HepG2 (cell line): ENCODE measurements at regions not wholly inside any gene's neighbourhood (a gene's known extent, or its start where the extent isn't known, plus 50 kb on each side); places are given as distances from the start of the nearest gene placed in this dataset.

ENCODE experiments used
- ATAC-seq: fragments of 200-7000 bp; cut with Tn5 transposase; 3 replicates; pipeline ENCODE4 v1.9.1; 2020; ENCODE audit warnings: mild to moderate bottlenecking, moderate library complexity
- BruUV-seq: library from RNA; stranded (reverse); fragments of 400-500 nt; replicated peaks from 2 replicates; lab custom pipeline; 2021; lab: Mats Ljungman, UMichigan
- CTCF ChIA-PET: fragments of 300-600 bp; formaldehyde crosslinking; extraction: SDS; loops from one replicate; lab custom pipeline; 2021; ENCODE audit warnings: low total read pairs, inconsistent platforms, low intra/inter-chr PET ratio; lab: Yijun Ruan, JAX
- POLR2A ChIA-PET: fragments of 350-600 bp; sonication (Branson Sonifier 250); formaldehyde crosslinking; loops from one replicate; lab custom pipeline; 2020; ENCODE audit warnings: antibody characterized with exemption, inconsistent platforms; lab: Yijun Ruan, JAX
- DNase-seq: peaks from one replicate; pipeline ENCODE4 v3.0.0-alpha.2; 2015; ENCODE audit warnings: low spot score
- FAIRE-seq: peaks from 3 replicates; lab custom pipeline; 2011; peaks lifted over from hg19 to GRCh38; lab: Jason Lieb, UNC
- H2AFZ ChIP-seq: one replicate; pipeline ENCODE4 v1.6.1; 2011; ENCODE audit warnings: low read length, inconsistent platforms
- H3K27ac ChIP-seq: fragments of 300-600 bp; 3 replicates; pipeline ENCODE4 v1.8.0; 2011; ENCODE audit warnings: mixed run types, mild to moderate bottlenecking, mixed read lengths, low read length, inconsistent platforms; ENCODE audit not compliant: insufficient read depth; ENCODE audit errors: extremely low read length
- H3K27me3 ChIP-seq, 2 experiments: fragments of 200-600 bp in 1 of 2; 2 replicates in 1 of 2; 3 replicates in 1 of 2; pipeline versions ENCODE4 v1.6.0 to v1.8.0; 2011; ENCODE audit warnings: low read length in 2 of 2, mild to moderate bottlenecking in 2 of 2, moderate library complexity in 2 of 2, inconsistent platforms in 1 of 2; ENCODE audit not compliant: insufficient read depth in 2 of 2, control insufficient read depth in 1 of 2
- H3K36me3 ChIP-seq, 2 experiments: fragments of 200-600 bp in 1 of 2; replicated peaks in 1 of 2; 2 replicates in 1 of 2; 3 replicates in 1 of 2; pipeline versions ENCODE4 v1.5.1 to v1.8.0; 2011; ENCODE audit warnings: low read length in 2 of 2, inconsistent platforms in 1 of 2; ENCODE audit not compliant: insufficient read depth in 2 of 2, control insufficient read depth in 1 of 2
- H3K4me1 ChIP-seq: 2 replicates; pipeline ENCODE4 v1.5.1; 2012; ENCODE audit warnings: low read length, inconsistent platforms; ENCODE audit not compliant: insufficient read depth
- H3K4me2 ChIP-seq: 2 replicates; pipeline ENCODE4 v1.6.0; 2011; ENCODE audit warnings: low read depth, low read length, inconsistent platforms
- H3K4me3 ChIP-seq, 3 experiments: fragments of 200-600 bp in 1 of 3; sonication (generic), shearing (Covaris generic) in 1 of 3; replicated peaks in 1 of 3; 2 replicates each; pipeline ENCODE4 v1.5.1; 2011 to 2016; ENCODE audit warnings: low read length in 3 of 3, inconsistent platforms in 2 of 3, low read depth in 2 of 3, mild to moderate bottlenecking in 2 of 3, control low read depth in 1 of 3, mixed read lengths in 1 of 3; ENCODE audit not compliant: insufficient read depth in 1 of 3
- H3K79me2 ChIP-seq: one replicate; pipeline ENCODE4 v1.6.1; 2011; ENCODE audit warnings: low read length, inconsistent platforms; ENCODE audit not compliant: insufficient read depth
- H3K9ac ChIP-seq: 2 replicates; pipeline ENCODE4 v1.6.0; 2011; ENCODE audit warnings: mild to moderate bottlenecking, low read depth, low read length, inconsistent platforms; ENCODE audit not compliant: insufficient read depth
- H3K9me3 ChIP-seq: 2 replicates; pipeline ENCODE4 v1.5.1; 2012; ENCODE audit warnings: mild to moderate bottlenecking, low read length
- H4K20me1 ChIP-seq: 2 replicates; pipeline ENCODE4 v1.6.0; 2011; ENCODE audit warnings: inconsistent platforms, mild to moderate bottlenecking, low read length, moderate library complexity; ENCODE audit not compliant: insufficient read depth
- JARID2 ChIP-seq: sonication (generic); formaldehyde crosslinking; IDR thresholded peaks from 2 replicates; pipeline ENCODE4 v1.8.1; 2023; ENCODE audit warnings: missing genetic modification reagents, inconsistent platforms; ENCODE audit not compliant: insufficient replicate concordance
- ZNF44 ChIP-seq: sonication (generic); formaldehyde crosslinking; IDR thresholded peaks from 2 replicates; pipeline ENCODE4 v1.5.1; 2020; ENCODE audit warnings: mild to moderate bottlenecking, missing genetic modification reagents
- ZNF850 ChIP-seq: sonication (generic); formaldehyde crosslinking; conservative IDR thresholded peaks from 2 replicates; pipeline ENCODE4 v1.9.0; 2021; ENCODE audit warnings: mild to moderate bottlenecking, missing genetic modification reagents
- WGBS: methylation state at CpG from one replicate; pipeline ENCODE4 v1.1.6; 2017; ENCODE audit warnings: low lambda C conversion rate; 5-methylcytosine and 5-hydroxymethylcytosine counted together
- in situ Hi-C: cut with HindIII; loops from 2 replicates; pipeline ENCODE4 v1.10.0; 2017; ENCODE audit warnings: low pct_unique_long_range_greater_than_20kb; ENCODE audit not compliant: extremely low pct_ligation_motif_present
- intact Hi-C: fragments of 100-400 bp; cut with micrococcal nuclease; formaldehyde crosslinking; loops from one replicate; pipeline ENCODE4 v1.10.0; 2022; ENCODE audit not compliant: unreplicated experiment
- TF ChIP-seq, protein P1 (sequence below): sonication (generic); formaldehyde crosslinking; IDR thresholded peaks from 2 replicates; pipeline ENCODE4; 2020; ENCODE audit warnings: missing genetic modification reagents, mild to moderate bottlenecking, borderline replicate concordance
- TF ChIP-seq, protein P2 (sequence below): sonication (generic); formaldehyde crosslinking; IDR thresholded peaks from 2 replicates; pipeline ENCODE4 v1.4.0; 2020; ENCODE audit warnings: missing genetic modification reagents
- TF ChIP-seq, protein P3 (sequence below): sonication (generic); formaldehyde crosslinking; IDR thresholded peaks from 2 replicates; pipeline ENCODE4 v1.8.1; 2022; ENCODE audit warnings: mild to moderate bottlenecking, missing genetic modification reagents

DNA sequence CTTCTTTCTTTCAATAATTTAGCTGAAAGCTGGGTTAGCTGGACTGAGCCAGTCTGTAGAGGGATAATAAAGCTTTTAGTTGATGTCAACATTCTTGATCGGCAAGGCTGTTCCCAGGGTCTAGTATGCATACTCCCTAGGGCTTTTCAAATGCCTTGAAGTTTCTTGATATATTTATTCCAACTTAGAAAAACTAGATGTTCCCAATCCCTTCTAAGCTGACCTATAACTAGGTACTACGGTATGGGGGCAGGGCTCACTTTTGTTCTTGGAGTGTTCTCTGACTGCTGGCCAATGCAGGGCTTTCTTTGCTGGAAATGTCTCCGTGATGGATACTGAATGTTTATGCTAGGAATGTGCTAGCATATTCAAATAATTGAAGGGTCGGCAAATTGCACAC is 258.6 kb upstream of the TANK start:
- H3K4me3 ChIP-seq = no peak overlapping the region
- no peaks in the 10 kb centered on the region for H3K79me2 ChIP-seq
- no peaks in the 10 kb centered on the region for H3K9me3 ChIP-seq
- no TSS peak for BruUV-seq
- DNase-seq (no peak), ATAC-seq (no peak), FAIRE-seq (no peak)
- in situ Hi-C loops = no loop called here
- no peaks in the 10 kb centered on the region for H3K4me1 ChIP-seq
- TF ChIP-seq, protein P1, sequence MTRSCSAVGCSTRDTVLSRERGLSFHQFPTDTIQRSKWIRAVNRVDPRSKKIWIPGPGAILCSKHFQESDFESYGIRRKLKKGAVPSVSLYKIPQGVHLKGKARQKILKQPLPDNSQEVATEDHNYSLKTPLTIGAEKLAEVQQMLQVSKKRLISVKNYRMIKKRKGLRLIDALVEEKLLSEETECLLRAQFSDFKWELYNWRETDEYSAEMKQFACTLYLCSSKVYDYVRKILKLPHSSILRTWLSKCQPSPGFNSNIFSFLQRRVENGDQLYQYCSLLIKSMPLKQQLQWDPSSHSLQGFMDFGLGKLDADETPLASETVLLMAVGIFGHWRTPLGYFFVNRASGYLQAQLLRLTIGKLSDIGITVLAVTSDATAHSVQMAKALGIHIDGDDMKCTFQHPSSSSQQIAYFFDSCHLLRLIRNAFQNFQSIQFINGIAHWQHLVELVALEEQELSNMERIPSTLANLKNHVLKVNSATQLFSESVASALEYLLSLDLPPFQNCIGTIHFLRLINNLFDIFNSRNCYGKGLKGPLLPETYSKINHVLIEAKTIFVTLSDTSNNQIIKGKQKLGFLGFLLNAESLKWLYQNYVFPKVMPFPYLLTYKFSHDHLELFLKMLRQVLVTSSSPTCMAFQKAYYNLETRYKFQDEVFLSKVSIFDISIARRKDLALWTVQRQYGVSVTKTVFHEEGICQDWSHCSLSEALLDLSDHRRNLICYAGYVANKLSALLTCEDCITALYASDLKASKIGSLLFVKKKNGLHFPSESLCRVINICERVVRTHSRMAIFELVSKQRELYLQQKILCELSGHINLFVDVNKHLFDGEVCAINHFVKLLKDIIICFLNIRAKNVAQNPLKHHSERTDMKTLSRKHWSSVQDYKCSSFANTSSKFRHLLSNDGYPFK (CRISPR knock-in tag) = no peak
- TF ChIP-seq JARID2 (CRISPR knock-in tag) (no peak), ZNF44 (no peak), ZNF850 (CRISPR knock-in tag) (no peak)
- TF ChIP-seq, protein P2, sequence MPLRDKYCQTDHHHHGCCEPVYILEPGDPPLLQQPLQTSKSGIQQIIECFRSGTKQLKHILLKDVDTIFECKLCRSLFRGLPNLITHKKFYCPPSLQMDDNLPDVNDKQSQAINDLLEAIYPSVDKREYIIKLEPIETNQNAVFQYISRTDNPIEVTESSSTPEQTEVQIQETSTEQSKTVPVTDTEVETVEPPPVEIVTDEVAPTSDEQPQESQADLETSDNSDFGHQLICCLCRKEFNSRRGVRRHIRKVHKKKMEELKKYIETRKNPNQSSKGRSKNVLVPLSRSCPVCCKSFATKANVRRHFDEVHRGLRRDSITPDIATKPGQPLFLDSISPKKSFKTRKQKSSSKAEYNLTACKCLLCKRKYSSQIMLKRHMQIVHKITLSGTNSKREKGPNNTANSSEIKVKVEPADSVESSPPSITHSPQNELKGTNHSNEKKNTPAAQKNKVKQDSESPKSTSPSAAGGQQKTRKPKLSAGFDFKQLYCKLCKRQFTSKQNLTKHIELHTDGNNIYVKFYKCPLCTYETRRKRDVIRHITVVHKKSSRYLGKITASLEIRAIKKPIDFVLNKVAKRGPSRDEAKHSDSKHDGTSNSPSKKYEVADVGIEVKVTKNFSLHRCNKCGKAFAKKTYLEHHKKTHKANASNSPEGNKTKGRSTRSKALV (CRISPR knock-in tag) = no peak
- TF ChIP-seq, protein P3, sequence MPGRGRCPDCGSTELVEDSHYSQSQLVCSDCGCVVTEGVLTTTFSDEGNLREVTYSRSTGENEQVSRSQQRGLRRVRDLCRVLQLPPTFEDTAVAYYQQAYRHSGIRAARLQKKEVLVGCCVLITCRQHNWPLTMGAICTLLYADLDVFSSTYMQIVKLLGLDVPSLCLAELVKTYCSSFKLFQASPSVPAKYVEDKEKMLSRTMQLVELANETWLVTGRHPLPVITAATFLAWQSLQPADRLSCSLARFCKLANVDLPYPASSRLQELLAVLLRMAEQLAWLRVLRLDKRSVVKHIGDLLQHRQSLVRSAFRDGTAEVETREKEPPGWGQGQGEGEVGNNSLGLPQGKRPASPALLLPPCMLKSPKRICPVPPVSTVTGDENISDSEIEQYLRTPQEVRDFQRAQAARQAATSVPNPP (CRISPR knock-in tag) = no peak
- ChIA-PET CTCF (no interaction called here), POLR2A (no interaction called here)
- H3K27ac ChIP-seq = no peak overlapping the region
- no peaks in the 10 kb centered on the region for H3K27me3 ChIP-seq
- H3K36me3 ChIP-seq = no peaks in the 10 kb centered on the region
- H2AFZ ChIP-seq = no peak overlapping the region
- no peaks in the 10 kb centered on the region for H4K20me1 ChIP-seq
- H3K4me2 ChIP-seq = no peak overlapping the region
- no peak overlapping the region for H3K9ac ChIP-seq
- 23% methylated on average over 4 of the region's 4 CpGs for WGBS
- intact Hi-C loops = no loop called here
